ENCODE measurements at regions not wholly inside any gene's neighbourhood (a gene's known extent, or its start where the extent isn't known, plus 50 kb on each side); places are given as distances from the start of the nearest gene placed in this dataset.
"Not testable (repeated sequence)": the region's sequence is repeated elsewhere in the genome, so short reads cannot be mapped to it uniquely, and the experiment has no call there.

GRCh38 chr10:109737626-109738025 is 185.7 kb downstream of the XPNPEP1 start:
- Histone ChIP-seq H3K36me3 (no peaks in the 10 kb centered on the region), H3K9ac (no peak overlapping the region), H3K4me2 (no peak overlapping the region), H3K27me3 (no peaks in the 10 kb centered on the region), H3K4me3 (no peak overlapping the region), H3K4me1 (no peaks in the 10 kb centered on the region), H3K9me3 (replicated peaks in 1 of 11) (no peaks in the 10 kb centered on the region; a peak in 1 of 22 replicates), H3K27ac (no peak overlapping the region), H4K20me1 (no peaks in the 10 kb centered on the region)
- TF ChIP-seq Cebpa-rat (IDR thresholded peaks at IDR 0.05): no peak

- H3K36me3 ChIP-seq: no peaks in the 10 kb centered on the region
- H3K4me2 ChIP-seq: no peak overlapping the region
- H3K9me3 ChIP-seq (replicated peaks in 1 of 11): no peaks in the 10 kb centered on the region; a peak in 1 of 22 replicates
- no peak for TF ChIP-seq Cebpa-rat (IDR thresholded peaks at IDR 0.05)
- no peaks in the 10 kb centered on the region for H4K20me1 ChIP-seq
- no peak overlapping the region for H3K9ac ChIP-seq
- no peaks in the 10 kb centered on the region for H3K27me3 ChIP-seq
- no peak overlapping the region for H3K4me3 ChIP-seq
- H3K4me1 ChIP-seq: no peaks in the 10 kb centered on the region
- H3K27ac ChIP-seq: no peak overlapping the region
Observed at GRCh38 chr10:109737009-109737408, 186.3 kb downstream of the XPNPEP1 start.

DNA sequence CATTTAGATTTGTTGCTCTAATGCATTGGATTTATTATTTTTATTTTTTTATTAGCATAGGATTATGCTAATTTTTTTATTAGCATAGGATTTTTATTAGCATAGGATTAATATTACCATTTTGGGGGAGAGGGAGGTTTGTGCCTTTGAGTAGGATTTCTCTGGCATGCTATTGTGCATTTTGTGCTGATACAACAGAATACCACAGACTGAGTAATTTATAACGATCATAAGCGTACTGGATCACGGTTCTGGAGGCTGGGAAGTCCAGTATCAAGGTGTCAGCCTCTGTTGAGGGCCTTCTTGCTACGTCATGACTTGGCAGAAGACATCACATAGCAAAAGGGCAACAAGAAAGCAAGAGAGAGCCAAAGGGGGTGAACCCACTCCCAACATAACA is 187.5 kb downstream of the XPNPEP1 start:
- Histone ChIP-seq H3K4me1 (no peaks in the 10 kb centered on the region), H3K27me3 (no peaks in the 10 kb centered on the region), H3K4me3 (no peak overlapping the region), H3K4me2 (no peak overlapping the region), H3K9me3 (replicated peaks in 1 of 11) (no peaks in the 10 kb centered on the region; a peak in 1 of 22 replicates), H3K36me3 (no peaks in the 10 kb centered on the region), H3K27ac (no peak overlapping the region), H3K9ac (no peak overlapping the region), H4K20me1 (no peaks in the 10 kb centered on the region)
- TF ChIP-seq Cebpa-rat (IDR thresholded peaks at IDR 0.05): no peak

DNA sequence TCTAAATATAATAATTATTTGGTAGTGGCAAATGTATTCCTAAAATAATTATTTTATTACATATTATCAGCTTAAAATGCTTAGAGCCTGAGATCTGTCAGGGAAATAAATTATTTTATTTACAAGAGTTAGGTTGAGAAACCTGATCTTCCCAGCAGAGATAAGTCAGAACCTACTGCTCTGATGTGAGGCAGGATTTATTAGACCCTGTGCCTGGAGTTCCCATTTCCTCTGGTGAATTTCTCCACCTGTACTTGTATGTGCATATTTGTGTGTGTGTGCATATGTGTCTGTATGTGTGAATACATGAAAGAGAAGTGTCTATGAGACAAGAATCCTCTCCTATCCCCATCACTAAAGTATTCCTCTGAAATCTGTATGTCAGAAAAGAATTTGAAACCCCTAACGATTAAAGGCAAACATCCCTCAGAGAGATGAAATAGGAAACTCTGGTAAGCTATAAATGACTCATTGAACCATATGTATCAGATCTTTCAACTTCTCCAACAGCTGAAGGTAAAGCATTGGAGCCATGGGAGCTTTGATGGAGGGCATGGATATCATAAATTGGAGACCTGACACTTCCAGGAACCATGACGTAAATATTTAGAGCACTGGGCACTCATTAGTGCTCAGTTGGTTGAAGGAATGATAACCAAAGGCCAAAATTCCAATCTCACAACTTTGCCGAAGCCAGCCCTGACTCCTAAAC is 190.9 kb downstream of the XPNPEP1 start:
- no peaks in the 10 kb centered on the region for H4K20me1 ChIP-seq
- no peaks in the 10 kb centered on the region for H3K27me3 ChIP-seq
- no peaks in the 10 kb centered on the region for H3K4me1 ChIP-seq
- no peaks in the 10 kb centered on the region; a peak in 1 of 22 replicates for H3K9me3 ChIP-seq (replicated peaks in 1 of 11)
- no peak overlapping the region for H3K9ac ChIP-seq
- no peak overlapping the region for H3K27ac ChIP-seq
- no peaks in the 10 kb centered on the region for H3K36me3 ChIP-seq
- no peak for TF ChIP-seq Cebpa-rat (IDR thresholded peaks at IDR 0.05)
- H3K4me2 ChIP-seq: no peak overlapping the region
- no peak overlapping the region for H3K4me3 ChIP-seq

DNA sequence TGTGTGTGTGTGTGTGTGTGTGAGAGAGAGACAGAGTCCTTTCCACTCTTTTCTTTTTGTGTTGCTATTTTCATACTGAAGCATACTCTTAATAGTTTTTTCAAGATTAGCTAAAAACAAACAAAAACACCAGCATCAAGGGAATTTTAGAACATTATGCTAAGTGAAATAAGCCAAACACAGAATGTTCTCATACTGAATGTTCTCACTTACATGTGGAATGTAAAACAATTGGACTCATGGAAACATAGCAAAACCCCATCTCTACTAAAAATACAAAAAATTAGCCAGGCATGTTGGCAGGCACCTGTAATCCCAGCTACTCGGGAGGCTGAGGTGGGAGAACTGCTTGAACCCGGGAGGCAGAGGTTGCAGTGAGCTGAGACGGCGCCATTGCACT is 193.4 kb downstream of the XPNPEP1 start:
- H3K9me3 ChIP-seq (replicated peaks in 1 of 11); H3K27ac ChIP-seq; H3K9ac ChIP-seq; H3K4me3 ChIP-seq; H3K4me2 ChIP-seq; H3K27me3 ChIP-seq; H3K36me3 ChIP-seq; H3K4me1 ChIP-seq; H4K20me1 ChIP-seq: not testable (repeated sequence)

GRCh38 chr10:109727436-109727835 is 195.9 kb downstream of the XPNPEP1 start:
- Histone ChIP-seq H4K20me1 (no peaks in the 10 kb centered on the region), H3K4me2 (no peak overlapping the region), H3K36me3 (no peaks in the 10 kb centered on the region), H3K27ac (no peak overlapping the region), H3K4me1 (no peaks in the 10 kb centered on the region), H3K27me3 (no peaks in the 10 kb centered on the region), H3K9ac (no peak overlapping the region), H3K4me3 (no peak overlapping the region), H3K9me3 (replicated peaks in 1 of 11) (no peaks in the 10 kb centered on the region)
- TF ChIP-seq Cebpa-rat (IDR thresholded peaks at IDR 0.05): no peak

GRCh38 chr10:109726473-109726872 is 196.8 kb downstream of the XPNPEP1 start:
- H3K9me3 ChIP-seq (replicated peaks in 1 of 11): no peaks in the 10 kb centered on the region
- no peak overlapping the region for H3K9ac ChIP-seq
- H3K27me3 ChIP-seq: no peaks in the 10 kb centered on the region
- H3K36me3 ChIP-seq: no peaks in the 10 kb centered on the region
- no peak for TF ChIP-seq Cebpa-rat (IDR thresholded peaks at IDR 0.05)
- no peak overlapping the region for H3K27ac ChIP-seq
- H4K20me1 ChIP-seq: no peaks in the 10 kb centered on the region
- no peaks in the 10 kb centered on the region for H3K4me1 ChIP-seq
- H3K4me3 ChIP-seq: no peak overlapping the region
- no peak overlapping the region for H3K4me2 ChIP-seq

DNA sequence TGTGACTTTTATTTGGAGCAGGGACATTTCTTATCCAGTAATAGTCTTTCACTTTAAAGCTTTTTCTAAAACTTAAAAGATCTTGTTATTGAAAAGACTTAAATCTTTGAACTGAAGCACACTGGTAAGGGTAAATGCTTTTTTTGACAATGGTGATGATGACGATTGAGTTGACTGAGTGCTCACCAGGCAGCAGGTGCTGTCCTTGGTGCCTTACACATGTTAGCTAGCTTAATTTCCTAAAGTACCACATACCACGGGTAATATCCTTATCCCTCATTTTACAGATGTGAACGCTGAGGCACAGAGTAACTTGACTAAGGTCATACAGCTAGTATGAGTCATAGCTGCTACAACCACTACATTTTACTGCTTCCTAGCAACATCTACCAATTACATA is 200.0 kb downstream of the XPNPEP1 start:
- Histone ChIP-seq H3K9ac (no peak overlapping the region), H3K4me2 (no peak overlapping the region), H4K20me1 (no peaks in the 10 kb centered on the region), H3K27ac (no peak overlapping the region), H3K9me3 (replicated peaks in 1 of 11) (no peaks in the 10 kb centered on the region), H3K4me3 (no peak overlapping the region), H3K36me3 (no peaks in the 10 kb centered on the region), H3K27me3 (no peaks in the 10 kb centered on the region), H3K4me1 (no peaks in the 10 kb centered on the region)
- TF ChIP-seq Cebpa-rat (IDR thresholded peaks at IDR 0.05): no peak

DNA sequence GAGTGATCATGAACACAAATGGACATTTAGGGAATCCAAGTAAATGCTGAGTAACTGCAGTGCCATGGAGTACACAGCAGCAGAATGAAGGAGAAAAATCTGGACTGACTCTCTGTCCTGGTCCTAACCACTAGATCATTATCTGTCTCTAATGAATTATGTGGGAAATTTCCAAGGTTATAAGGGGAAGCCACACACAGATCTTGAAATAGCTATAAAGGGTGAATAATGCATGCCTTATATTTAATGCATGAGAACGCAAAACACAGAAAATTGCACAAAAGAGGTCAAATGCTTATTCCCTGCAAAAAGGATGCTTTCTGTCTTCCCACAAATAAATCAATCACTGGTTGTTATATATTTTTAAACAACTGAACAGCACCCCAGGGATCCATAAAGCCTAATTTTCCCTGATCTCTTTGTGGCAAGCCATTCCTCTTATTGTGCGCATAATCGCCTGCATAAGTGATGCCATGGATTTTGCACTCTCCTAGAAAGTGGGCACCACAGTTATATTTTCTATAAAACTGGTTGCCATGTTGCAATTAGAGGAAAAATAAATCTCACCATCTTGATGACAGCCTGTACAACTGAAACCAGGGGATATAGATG is 201.8 kb downstream of the XPNPEP1 start:
- H3K4me2 ChIP-seq: no peak overlapping the region
- no peaks in the 10 kb centered on the region for H3K4me1 ChIP-seq
- H4K20me1 ChIP-seq: no peaks in the 10 kb centered on the region
- no peaks in the 10 kb centered on the region for H3K9me3 ChIP-seq (replicated peaks in 1 of 11)
- no peaks in the 10 kb centered on the region for H3K36me3 ChIP-seq
- TF ChIP-seq Cebpa-rat (IDR thresholded peaks at IDR 0.05): no peak
- H3K27me3 ChIP-seq: no peaks in the 10 kb centered on the region
- H3K9ac ChIP-seq: no peak overlapping the region
- H3K27ac ChIP-seq: no peak overlapping the region
- H3K4me3 ChIP-seq: no peak overlapping the region

DNA sequence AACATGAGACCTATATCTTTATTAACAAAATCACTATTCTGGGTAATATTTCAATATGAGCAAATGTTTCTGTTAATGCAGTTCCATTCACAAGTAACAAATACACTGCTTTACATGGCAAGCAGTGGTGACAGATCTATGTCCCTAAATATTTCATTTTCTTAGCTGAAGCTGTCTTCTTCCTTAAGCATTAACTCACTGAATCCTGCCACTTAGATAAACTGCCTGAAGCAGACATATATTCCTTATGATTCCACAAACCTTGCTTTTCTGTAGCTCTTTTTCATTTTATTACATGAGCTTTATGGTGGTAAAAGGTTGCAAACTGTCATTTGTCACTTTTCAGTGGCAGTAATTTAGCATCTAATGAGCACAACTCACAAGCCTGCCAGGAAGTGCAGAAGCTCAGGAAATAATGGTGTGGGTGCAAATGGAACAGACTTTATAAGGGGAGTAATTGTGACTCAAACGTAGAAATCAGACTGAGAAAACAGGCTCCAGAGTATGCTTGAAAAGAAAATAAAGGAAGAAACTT is 217.2 kb downstream of the XPNPEP1 start:
- H3K9ac ChIP-seq: no peak overlapping the region
- peaks cover 15 to 28% (median 21%) of the 10 kb centered on the region in 11 experiments for H3K9me3 ChIP-seq (replicated peaks in 1 of 11)
- no peak overlapping the region for H3K27ac ChIP-seq
- no peaks in the 10 kb centered on the region for H3K36me3 ChIP-seq
- TF ChIP-seq Cebpa-rat (IDR thresholded peaks at IDR 0.05): no peak
- no peaks in the 10 kb centered on the region for H4K20me1 ChIP-seq
- H3K4me2 ChIP-seq: no peak overlapping the region
- no peaks in the 10 kb centered on the region for H3K4me1 ChIP-seq
- H3K4me3 ChIP-seq: no peak overlapping the region
- H3K27me3 ChIP-seq: no peaks in the 10 kb centered on the region

Measured in BLaER1 treated with 17β-estradiol and CSF1 and Interleukin-3, amounts not matched to agents 10 nM and 100 nM (cell line).